Sigmoid colon (tissue), 4 donors: ENCODE measurements at regions not wholly inside any gene's neighbourhood (a gene's known extent, or its start where the extent isn't known, plus 50 kb on each side); places are given as distances from the start of the nearest gene placed in this dataset.

ENCODE experiments used
- POLR2A ChIP-seq, 2 donors: fragments of 450-650 bp; IDR thresholded peaks; one replicate each; pipeline ENCODE4 v1.6.1; 2016; ENCODE audit warnings: antibody characterized with exemption in 2 of 2, mild to moderate bottlenecking in 2 of 2, moderate library complexity in 2 of 2
- POLR2AphosphoS5 ChIP-seq, 4 donors: sonication (generic); formaldehyde crosslinking; IDR thresholded peaks; one replicate each; pipeline ENCODE4 v1.6.1; 2017; ENCODE audit warnings: antibody characterized with exemption in 4 of 4
- TF ChIP-seq, protein P1 (sequence below), 4 experiments: fragments of 450-650 bp in 3 of 4; fragments of 200-600 bp in 1 of 4; IDR thresholded peaks; one replicate each; pipeline ENCODE4 v1.5.1; 2016 to 2019; ENCODE audit warnings: antibody characterized with exemption in 4 of 4, mild to moderate bottlenecking in 3 of 4, moderate library complexity in 2 of 4

- no peak for TF ChIP-seq POLR2A (IDR thresholded peaks at IDR 0.05)
- TF ChIP-seq, protein P1, sequence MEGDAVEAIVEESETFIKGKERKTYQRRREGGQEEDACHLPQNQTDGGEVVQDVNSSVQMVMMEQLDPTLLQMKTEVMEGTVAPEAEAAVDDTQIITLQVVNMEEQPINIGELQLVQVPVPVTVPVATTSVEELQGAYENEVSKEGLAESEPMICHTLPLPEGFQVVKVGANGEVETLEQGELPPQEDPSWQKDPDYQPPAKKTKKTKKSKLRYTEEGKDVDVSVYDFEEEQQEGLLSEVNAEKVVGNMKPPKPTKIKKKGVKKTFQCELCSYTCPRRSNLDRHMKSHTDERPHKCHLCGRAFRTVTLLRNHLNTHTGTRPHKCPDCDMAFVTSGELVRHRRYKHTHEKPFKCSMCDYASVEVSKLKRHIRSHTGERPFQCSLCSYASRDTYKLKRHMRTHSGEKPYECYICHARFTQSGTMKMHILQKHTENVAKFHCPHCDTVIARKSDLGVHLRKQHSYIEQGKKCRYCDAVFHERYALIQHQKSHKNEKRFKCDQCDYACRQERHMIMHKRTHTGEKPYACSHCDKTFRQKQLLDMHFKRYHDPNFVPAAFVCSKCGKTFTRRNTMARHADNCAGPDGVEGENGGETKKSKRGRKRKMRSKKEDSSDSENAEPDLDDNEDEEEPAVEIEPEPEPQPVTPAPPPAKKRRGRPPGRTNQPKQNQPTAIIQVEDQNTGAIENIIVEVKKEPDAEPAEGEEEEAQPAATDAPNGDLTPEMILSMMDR (IDR thresholded peaks at IDR 0.05) = no peak
- no peak for TF ChIP-seq POLR2AphosphoS5 (IDR thresholded peaks at IDR 0.05)
Observed at GRCh38 chr2:219959471-219959870, 332.0 kb downstream of the SLC4A3 start.
